HepG2 (cell line): ENCODE measurements at regions not wholly inside any gene's neighbourhood (a gene's known extent, or its start where the extent isn't known, plus 50 kb on each side); places are given as distances from the start of the nearest gene placed in this dataset.

Experiments used
- ATAC-seq: fragments of 200-7000 bp; cut with Tn5 transposase; 3 replicates; pipeline ENCODE4 v1.9.1; 2020; ENCODE audit warnings: mild to moderate bottlenecking, moderate library complexity
- BruUV-seq: library from RNA; stranded (reverse); fragments of 400-500 nt; replicated peaks from 2 replicates; lab custom pipeline; 2021; lab: Mats Ljungman, UMichigan
- CTCF ChIA-PET: fragments of 300-600 bp; formaldehyde crosslinking; extraction: SDS; loops from one replicate; lab custom pipeline; 2021; ENCODE audit warnings: low total read pairs, inconsistent platforms, low intra/inter-chr PET ratio; lab: Yijun Ruan, JAX
- POLR2A ChIA-PET: fragments of 350-600 bp; sonication (Branson Sonifier 250); formaldehyde crosslinking; loops from one replicate; lab custom pipeline; 2020; ENCODE audit warnings: antibody characterized with exemption, inconsistent platforms; lab: Yijun Ruan, JAX
- DNase-seq: peaks from one replicate; pipeline ENCODE4 v3.0.0-alpha.2; 2015; ENCODE audit warnings: low spot score
- FAIRE-seq: peaks from 3 replicates; lab custom pipeline; 2011; peaks lifted over from hg19 to GRCh38; lab: Jason Lieb, UNC
- H2AFZ ChIP-seq: one replicate; pipeline ENCODE4 v1.6.1; 2011; ENCODE audit warnings: low read length, inconsistent platforms
- H3K27ac ChIP-seq: fragments of 300-600 bp; 3 replicates; pipeline ENCODE4 v1.8.0; 2011; ENCODE audit warnings: mixed run types, mild to moderate bottlenecking, mixed read lengths, low read length, inconsistent platforms; ENCODE audit not compliant: insufficient read depth; ENCODE audit errors: extremely low read length
- H3K27me3 ChIP-seq, 2 experiments: fragments of 200-600 bp in 1 of 2; 2 replicates in 1 of 2; 3 replicates in 1 of 2; pipeline versions ENCODE4 v1.6.0 to v1.8.0; 2011; ENCODE audit warnings: low read length in 2 of 2, mild to moderate bottlenecking in 2 of 2, moderate library complexity in 2 of 2, inconsistent platforms in 1 of 2; ENCODE audit not compliant: insufficient read depth in 2 of 2, control insufficient read depth in 1 of 2
- H3K36me3 ChIP-seq, 2 experiments: fragments of 200-600 bp in 1 of 2; replicated peaks in 1 of 2; 2 replicates in 1 of 2; 3 replicates in 1 of 2; pipeline versions ENCODE4 v1.5.1 to v1.8.0; 2011; ENCODE audit warnings: low read length in 2 of 2, inconsistent platforms in 1 of 2; ENCODE audit not compliant: insufficient read depth in 2 of 2, control insufficient read depth in 1 of 2
- H3K4me1 ChIP-seq: 2 replicates; pipeline ENCODE4 v1.5.1; 2012; ENCODE audit warnings: low read length, inconsistent platforms; ENCODE audit not compliant: insufficient read depth
- H3K4me2 ChIP-seq: 2 replicates; pipeline ENCODE4 v1.6.0; 2011; ENCODE audit warnings: low read depth, low read length, inconsistent platforms
- H3K4me3 ChIP-seq, 3 experiments: fragments of 200-600 bp in 1 of 3; sonication (generic), shearing (Covaris generic) in 1 of 3; replicated peaks in 1 of 3; 2 replicates each; pipeline ENCODE4 v1.5.1; 2011 to 2016; ENCODE audit warnings: low read length in 3 of 3, inconsistent platforms in 2 of 3, low read depth in 2 of 3, mild to moderate bottlenecking in 2 of 3, control low read depth in 1 of 3, mixed read lengths in 1 of 3; ENCODE audit not compliant: insufficient read depth in 1 of 3
- H3K79me2 ChIP-seq: one replicate; pipeline ENCODE4 v1.6.1; 2011; ENCODE audit warnings: low read length, inconsistent platforms; ENCODE audit not compliant: insufficient read depth
- H3K9ac ChIP-seq: 2 replicates; pipeline ENCODE4 v1.6.0; 2011; ENCODE audit warnings: mild to moderate bottlenecking, low read depth, low read length, inconsistent platforms; ENCODE audit not compliant: insufficient read depth
- H3K9me3 ChIP-seq: 2 replicates; pipeline ENCODE4 v1.5.1; 2012; ENCODE audit warnings: mild to moderate bottlenecking, low read length
- H4K20me1 ChIP-seq: 2 replicates; pipeline ENCODE4 v1.6.0; 2011; ENCODE audit warnings: inconsistent platforms, mild to moderate bottlenecking, low read length, moderate library complexity; ENCODE audit not compliant: insufficient read depth
- CERS6 ChIP-seq: sonication (generic); formaldehyde crosslinking; IDR thresholded peaks from 2 replicates; pipeline ENCODE4 v1.5.0; 2020; ENCODE audit warnings: missing genetic modification reagents
- FOXC1 ChIP-seq: sonication (generic); formaldehyde crosslinking; IDR thresholded peaks from 2 replicates; pipeline ENCODE4 v1.8.0; 2022; ENCODE audit warnings: mild to moderate bottlenecking, missing genetic modification reagents, borderline replicate concordance
- KDM5B ChIP-seq: sonication (generic); formaldehyde crosslinking; IDR thresholded peaks from 2 replicates; pipeline ENCODE4 v1.4.0; 2020; ENCODE audit warnings: missing genetic modification reagents, mild to moderate bottlenecking, borderline replicate concordance
- MTA3 ChIP-seq: sonication (generic); formaldehyde crosslinking; IDR thresholded peaks from 2 replicates; pipeline ENCODE4 v1.4.0; 2020; ENCODE audit warnings: missing genetic modification reagents
- SP4 ChIP-seq: sonication (generic); formaldehyde crosslinking; IDR thresholded peaks from 2 replicates; pipeline ENCODE4 v1.8.1; 2023; ENCODE audit warnings: mild to moderate bottlenecking, missing genetic modification reagents
- TBX3 ChIP-seq: fragments of 450-650 bp; IDR thresholded peaks from 2 replicates; pipeline ENCODE4 v1.6.1; 2017; ENCODE audit warnings: antibody characterized with exemption, mild to moderate bottlenecking, inconsistent platforms, borderline replicate concordance
- THYN1 ChIP-seq: sonication (generic); formaldehyde crosslinking; IDR thresholded peaks from 2 replicates; pipeline ENCODE4 v1.8.1; 2023; ENCODE audit warnings: low read depth, mild to moderate bottlenecking, moderate library complexity, missing genetic modification reagents, borderline replicate concordance
- ZNF12 ChIP-seq: sonication (generic); formaldehyde crosslinking; IDR thresholded peaks from 2 replicates; pipeline ENCODE4 v1.5.0; 2020; ENCODE audit warnings: missing genetic modification reagents
- ZNF292 ChIP-seq: sonication (generic); formaldehyde crosslinking; IDR thresholded peaks from 2 replicates; pipeline ENCODE4 v1.8.1; 2022; ENCODE audit warnings: mild to moderate bottlenecking, low read depth, missing genetic modification reagents, borderline replicate concordance
- ZNF362 ChIP-seq: sonication (generic); formaldehyde crosslinking; IDR thresholded peaks from 2 replicates; pipeline ENCODE4 v1.4.0; 2020; ENCODE audit warnings: missing genetic modification reagents, mild to moderate bottlenecking, borderline replicate concordance
- WGBS: methylation state at CpG from one replicate; pipeline ENCODE4 v1.1.6; 2017; ENCODE audit warnings: low lambda C conversion rate; 5-methylcytosine and 5-hydroxymethylcytosine counted together
- in situ Hi-C: cut with HindIII; loops from 2 replicates; pipeline ENCODE4 v1.10.0; 2017; ENCODE audit warnings: low pct_unique_long_range_greater_than_20kb; ENCODE audit not compliant: extremely low pct_ligation_motif_present
- intact Hi-C: fragments of 100-400 bp; cut with micrococcal nuclease; formaldehyde crosslinking; loops from one replicate; pipeline ENCODE4 v1.10.0; 2022; ENCODE audit not compliant: unreplicated experiment

GRCh38 chr12:19872621-19873540, 433.6 kb downstream of the AEBP2 start:
- ATAC-seq: no peak
- TF ChIP-seq ZNF292 (CRISPR knock-in tag) (no peak), CERS6 (no peak), TBX3 (no peak), SP4 (CRISPR knock-in tag) (no peak), ZNF362 (CRISPR knock-in tag) (no peak), FOXC1 (CRISPR knock-in tag) (no peak), THYN1 (CRISPR knock-in tag) (no peak), ZNF12 (CRISPR knock-in tag) (no peak), MTA3 (CRISPR knock-in tag) (no peak), KDM5B (no peak)
- TF ChIP-seq, all 625 proteins: peak for 0
- CTCF ChIA-PET: no interaction called here
- 42% methylated on average over 9 of the region's 9 CpGs for WGBS
- in situ Hi-C loops: no loop called here
- no peak overlapping the region for H3K27ac ChIP-seq
- FAIRE-seq (no peak), DNase-seq (no peak)
- H3K36me3 ChIP-seq: no peaks in the 10 kb centered on the region
- no peaks in the 10 kb centered on the region for H4K20me1 ChIP-seq
- H3K4me2 ChIP-seq: no peak overlapping the region
- no peak overlapping the region for H3K4me3 ChIP-seq
- H3K79me2 ChIP-seq: no peaks in the 10 kb centered on the region
- H3K9me3 ChIP-seq: no peaks in the 10 kb centered on the region
- H3K9ac ChIP-seq: no peak overlapping the region
- intact Hi-C loops: no loop called here
- H3K27me3 ChIP-seq: no peaks in the 10 kb centered on the region; a peak in 1 of 5 replicates
- no peaks in the 10 kb centered on the region for H3K4me1 ChIP-seq
- POLR2A ChIA-PET: no interaction called here
- no TSS peak for BruUV-seq
- H2AFZ ChIP-seq: no peak overlapping the region
